GM23338 (cell line): ENCODE measurements at regions not wholly inside any gene's neighbourhood (a gene's known extent, or its start where the extent isn't known, plus 50 kb on each side); places are given as distances from the start of the nearest gene placed in this dataset.

Source experiments
- CTCF ChIP-seq, 2 experiments: fragments of 200-600 bp in 1 of 2; sonication (generic) in 1 of 2; conservative IDR thresholded peaks; 2 replicates each; pipeline versions ENCODE4 v1.5.1 to v1.6.1; 2016 to 2017; ENCODE audit warnings: antibody characterized with exemption in 2 of 2, low read depth in 2 of 2, mild to moderate bottlenecking in 2 of 2, moderate library complexity in 1 of 2
- ETS1 ChIP-seq: IDR thresholded peaks from 2 replicates; pipeline ENCODE4 v1.6.1; 2016; ENCODE audit warnings: antibody characterized with exemption
- EZH2 ChIP-seq: fragments of 200-600 bp; sonication (generic); IDR thresholded peaks from one replicate; pipeline ENCODE4 v1.8.0; 2017; ENCODE audit warnings: antibody characterized with exemption, mild to moderate bottlenecking, low read depth; ENCODE audit not compliant: unreplicated experiment
- EZH2phosphoT487 ChIP-seq: fragments of 200-600 bp; sonication (generic); IDR thresholded peaks from one replicate; pipeline ENCODE4 v1.8.1; 2018; ENCODE audit warnings: antibody characterized with exemption; ENCODE audit not compliant: unreplicated experiment
- JUNB ChIP-seq: IDR thresholded peaks from one replicate; pipeline ENCODE4 v1.6.1; 2016; ENCODE audit warnings: antibody characterized with exemption; ENCODE audit not compliant: unreplicated experiment
- POLR2AphosphoS5 ChIP-seq: IDR thresholded peaks from 2 replicates; pipeline ENCODE4 v1.6.1; 2016; ENCODE audit warnings: antibody characterized with exemption, low read depth
- REST ChIP-seq: IDR thresholded peaks from one replicate; pipeline ENCODE4 v1.6.1; 2018; ENCODE audit warnings: antibody characterized with exemption; ENCODE audit not compliant: unreplicated experiment

- TF ChIP-seq CTCF (conservative IDR thresholded peaks at IDR 0.05; ENCODE audit: low read depth in 2 of 2) (no peak), EZH2 (no peak), POLR2AphosphoS5 (no peak), REST (no peak), EZH2phosphoT487 (no peak), ETS1 (no peak), JUNB (no peak)
Observed at GRCh38 chr13:33548069-33548468, 262.5 kb upstream of the STARD13 start.
